A549 (cell line): ENCODE measurements at regions not wholly inside any gene's neighbourhood (a gene's known extent, or its start where the extent isn't known, plus 50 kb on each side); places are given as distances from the start of the nearest gene placed in this dataset.

Experiments
- ATAC-seq, 2 experiments: fragments of 200-7000 bp in 1 of 2; fragments of >200 bp in 1 of 2; cut with Nextera tagmentation in 1 of 2; cut with Tn5 transposase in 1 of 2; 3 replicates each; pipeline versions ENCODE4 v1.8.0 to v1.9.1; 2018 to 2020; ENCODE audit warnings: mild to moderate bottlenecking in 1 of 2, moderate library complexity in 1 of 2
- CTCF ChIA-PET: fragments of 300-600 bp; sonication (Branson Sonifier 250); formaldehyde crosslinking; extraction: SDS; loops from one replicate; lab custom pipeline; 2021; ENCODE audit warnings: antibody characterized with exemption, inconsistent platforms; lab: Yijun Ruan, JAX
- POLR2A ChIA-PET: fragments of 350-600 bp; formaldehyde crosslinking; extraction: SDS; loops from one replicate; lab custom pipeline; 2021; ENCODE audit warnings: antibody characterized with exemption, inconsistent platforms; lab: Yijun Ruan, JAX
- DNase-seq, 2 experiments: peaks; one replicate each; pipeline versions ENCODE4 v3.0.0 to v3.0.0-alpha.2; 2011 to 2016; ENCODE audit warnings: low read depth in 1 of 2, low spot score in 1 of 2
- FAIRE-seq: peaks from 2 replicates; lab custom pipeline; 2011; peaks lifted over from hg19 to GRCh38; lab: Jason Lieb, UNC
- H3K27ac ChIP-seq, 2 experiments: fragments of >200 bp; sonication (Bioruptor Twin); formaldehyde crosslinking; 3 replicates each; pipeline ENCODE4 v1.5.1; 2016 to 2017
- H3K4me1 ChIP-seq: fragments of >200 bp; sonication (Bioruptor Twin); formaldehyde crosslinking; 3 replicates; pipeline ENCODE4 v1.6.1; 2016
- H3K4me2 ChIP-seq: fragments of >200 bp; sonication (Bioruptor Twin); formaldehyde crosslinking; 3 replicates; pipeline ENCODE4 v1.6.1; 2016
- H3K4me3 ChIP-seq: fragments of >200 bp; sonication (Bioruptor Twin); formaldehyde crosslinking; 3 replicates; pipeline ENCODE4 v1.5.1; 2016
- H3K9me3 ChIP-seq: fragments of >200 bp; sonication (Bioruptor Twin); formaldehyde crosslinking; 3 replicates; pipeline ENCODE4 v1.6.1; 2016
- CBX2 ChIP-seq: fragments of 200-600 bp; sonication (generic); IDR thresholded peaks from 2 replicates; pipeline ENCODE4 v1.6.1; 2016; ENCODE audit warnings: low read depth, mild to moderate bottlenecking, borderline replicate concordance
- CBX8 ChIP-seq: fragments of 200-600 bp; sonication (generic); IDR thresholded peaks from 2 replicates; pipeline ENCODE4 v1.6.1; 2016
- CHD2 ChIP-seq: fragments of 150-350 bp; IDR thresholded peaks from 2 replicates; pipeline ENCODE4 v1.6.1; 2014; ENCODE audit warnings: low read length; ENCODE audit not compliant: partially characterized antibody
- CHD4 ChIP-seq: fragments of 200-600 bp; sonication (generic); IDR thresholded peaks from 2 replicates; pipeline ENCODE4 v1.6.1; 2016; ENCODE audit warnings: antibody characterized with exemption, mild to moderate bottlenecking, borderline replicate concordance
- ESRRA ChIP-seq: fragments of 150-350 bp; IDR thresholded peaks from 2 replicates; pipeline ENCODE4 v1.6.1; 2014; ENCODE audit warnings: mild to moderate bottlenecking, low read length, borderline replicate concordance
- FOSB ChIP-seq: fragments of 250-450 bp; sonication (Bioruptor Pico); IDR thresholded peaks from 2 replicates; pipeline ENCODE4 v1.5.0; 2020; ENCODE audit warnings: mild to moderate bottlenecking, moderate library complexity
- HES2 ChIP-seq: fragments of >200 bp; sonication (Bioruptor Twin); formaldehyde crosslinking; IDR thresholded peaks from 2 replicates; pipeline ENCODE4 v1.6.1; 2016
- HEYL ChIP-seq: fragments of 250-450 bp; sonication (Bioruptor Pico); IDR thresholded peaks from 2 replicates; pipeline ENCODE4 v1.8.0; 2021; ENCODE audit warnings: mild to moderate bottlenecking, moderate library complexity
- HOXA7 ChIP-seq: fragments of 250-450 bp; sonication (Bioruptor Pico); IDR thresholded peaks from 2 replicates; pipeline ENCODE4 v1.5.0; 2020; ENCODE audit warnings: mild to moderate bottlenecking, moderate library complexity
- HOXB13 ChIP-seq: fragments of 250-450 bp; sonication (Bioruptor Pico); IDR thresholded peaks from 2 replicates; pipeline ENCODE4 v1.5.0; 2020; ENCODE audit warnings: low read depth, mild to moderate bottlenecking, moderate library complexity
- HOXB5 ChIP-seq: fragments of 250-450 bp; sonication (Bioruptor Pico); IDR thresholded peaks from 2 replicates; pipeline ENCODE4 v1.5.0; 2020; ENCODE audit warnings: mild to moderate bottlenecking, moderate library complexity
- JUNB ChIP-seq: fragments of >200 bp; sonication (Bioruptor Twin); formaldehyde crosslinking; IDR thresholded peaks from 2 replicates; pipeline ENCODE4 v1.6.1; 2016
- KDM5A ChIP-seq: fragments of 200-600 bp; sonication (generic); IDR thresholded peaks from 2 replicates; pipeline ENCODE4 v1.6.1; 2016; ENCODE audit warnings: antibody characterized with exemption, mild to moderate bottlenecking
- MYC ChIP-seq: IDR thresholded peaks from 2 replicates; pipeline ENCODE4 v1.6.1; 2012; ENCODE audit warnings: mild to moderate bottlenecking, inconsistent platforms, low read length, improper control_type of control experiment, borderline replicate concordance
- PBX3 ChIP-seq: IDR thresholded peaks from 2 replicates; pipeline ENCODE4 v1.6.1; 2012
- POLR2A ChIP-seq: IDR thresholded peaks from 2 replicates; pipeline ENCODE4 v1.6.1; 2012; ENCODE audit warnings: mild to moderate bottlenecking, low read length
- RCOR1 ChIP-seq: fragments of 150-350 bp; IDR thresholded peaks from 2 replicates; pipeline ENCODE4 v1.6.1; 2014; ENCODE audit warnings: antibody characterized with exemption, low read length, low read depth
- RFX5 ChIP-seq: fragments of 450-650 bp; IDR thresholded peaks from 2 replicates; pipeline ENCODE4 v1.7.1; 2014; ENCODE audit warnings: antibody characterized with exemption, mild to moderate bottlenecking, moderate library complexity
- RNF2 ChIP-seq: fragments of 200-600 bp; sonication (generic); IDR thresholded peaks from 2 replicates; pipeline ENCODE4 v1.6.1; 2016; ENCODE audit warnings: low read depth, mild to moderate bottlenecking, antibody characterized with exemption, moderate library complexity, borderline replicate concordance
- ZFP36 ChIP-seq: fragments of 450-650 bp; IDR thresholded peaks from 2 replicates; pipeline ENCODE4 v1.6.1; 2014; ENCODE audit warnings: borderline replicate concordance; ENCODE audit not compliant: partially characterized antibody
- WGBS: methylation state at CpG from one replicate; pipeline ENCODE4 v1.1.6; 2017; ENCODE audit errors: missing lambda C conversion rate; 5-methylcytosine and 5-hydroxymethylcytosine counted together
- TF ChIP-seq, protein P1 (sequence below): fragments of 200-600 bp; sonication (generic); IDR thresholded peaks from 2 replicates; pipeline ENCODE4 v1.6.1; 2016; ENCODE audit warnings: antibody characterized with exemption, mild to moderate bottlenecking, moderate library complexity
- TF ChIP-seq, protein P2 (sequence below): fragments of >200 bp; sonication (Bioruptor Twin); formaldehyde crosslinking; IDR thresholded peaks from 3 replicates; pipeline ENCODE4 v1.6.1; 2016
- TF ChIP-seq, protein P3 (sequence below): fragments of 150-350 bp; IDR thresholded peaks from 2 replicates; pipeline ENCODE4 v1.6.1; 2014; ENCODE audit warnings: low read depth, mild to moderate bottlenecking, low read length

DNA sequence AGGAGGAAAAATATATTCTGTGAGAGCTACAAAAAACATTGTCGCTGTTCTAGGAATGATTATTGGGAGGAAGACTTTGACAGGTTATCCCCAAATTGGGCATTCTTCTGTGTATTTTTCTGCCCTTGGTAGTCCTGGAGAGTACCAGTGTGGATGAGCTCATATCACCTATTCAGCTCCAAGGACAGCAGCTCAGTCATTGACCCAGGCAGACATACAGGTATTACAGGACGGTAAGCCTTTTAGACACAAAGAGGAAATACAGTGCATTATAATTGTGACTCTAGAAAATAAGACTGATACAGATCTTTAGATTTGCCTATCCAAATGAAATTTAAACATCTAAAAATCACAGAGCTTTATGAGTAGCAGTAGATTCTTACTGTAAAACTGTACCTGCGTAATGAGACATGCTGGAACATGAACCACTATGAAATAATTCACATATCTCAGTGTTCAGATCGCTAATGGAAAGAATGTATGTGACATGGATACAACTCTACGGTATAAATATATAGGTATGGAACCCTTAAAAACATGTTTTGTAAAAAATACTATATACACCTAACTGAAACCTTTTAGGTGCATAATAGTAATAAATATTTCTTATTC, 56.0 kb downstream of the PLK2 start:
- Histone ChIP-seq H3K4me1 (peaks cover 27% of the 10 kb centered on the region), H3K9me3 (no peaks in the 10 kb centered on the region)
- no peak for DNase-seq
- 90% methylated on average over 5 of the region's 5 CpGs for WGBS
- CTCF ChIA-PET: interaction anchor here (1.1 to 2.0 kb wide), 3 partner anchors 12 to 57 kb away, joined by 3 to 6 read pairs (median 3); no protein-coding TSS in a partner anchor
- TF ChIP-seq POLR2A (no peak), FOSB (no peak), HES2 (no peak), ZFP36 (no peak), CHD4 (no peak)
- TF ChIP-seq, protein P1, sequence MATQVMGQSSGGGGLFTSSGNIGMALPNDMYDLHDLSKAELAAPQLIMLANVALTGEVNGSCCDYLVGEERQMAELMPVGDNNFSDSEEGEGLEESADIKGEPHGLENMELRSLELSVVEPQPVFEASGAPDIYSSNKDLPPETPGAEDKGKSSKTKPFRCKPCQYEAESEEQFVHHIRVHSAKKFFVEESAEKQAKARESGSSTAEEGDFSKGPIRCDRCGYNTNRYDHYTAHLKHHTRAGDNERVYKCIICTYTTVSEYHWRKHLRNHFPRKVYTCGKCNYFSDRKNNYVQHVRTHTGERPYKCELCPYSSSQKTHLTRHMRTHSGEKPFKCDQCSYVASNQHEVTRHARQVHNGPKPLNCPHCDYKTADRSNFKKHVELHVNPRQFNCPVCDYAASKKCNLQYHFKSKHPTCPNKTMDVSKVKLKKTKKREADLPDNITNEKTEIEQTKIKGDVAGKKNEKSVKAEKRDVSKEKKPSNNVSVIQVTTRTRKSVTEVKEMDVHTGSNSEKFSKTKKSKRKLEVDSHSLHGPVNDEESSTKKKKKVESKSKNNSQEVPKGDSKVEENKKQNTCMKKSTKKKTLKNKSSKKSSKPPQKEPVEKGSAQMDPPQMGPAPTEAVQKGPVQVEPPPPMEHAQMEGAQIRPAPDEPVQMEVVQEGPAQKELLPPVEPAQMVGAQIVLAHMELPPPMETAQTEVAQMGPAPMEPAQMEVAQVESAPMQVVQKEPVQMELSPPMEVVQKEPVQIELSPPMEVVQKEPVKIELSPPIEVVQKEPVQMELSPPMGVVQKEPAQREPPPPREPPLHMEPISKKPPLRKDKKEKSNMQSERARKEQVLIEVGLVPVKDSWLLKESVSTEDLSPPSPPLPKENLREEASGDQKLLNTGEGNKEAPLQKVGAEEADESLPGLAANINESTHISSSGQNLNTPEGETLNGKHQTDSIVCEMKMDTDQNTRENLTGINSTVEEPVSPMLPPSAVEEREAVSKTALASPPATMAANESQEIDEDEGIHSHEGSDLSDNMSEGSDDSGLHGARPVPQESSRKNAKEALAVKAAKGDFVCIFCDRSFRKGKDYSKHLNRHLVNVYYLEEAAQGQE: no peak
- TF ChIP-seq, all 56 proteins: peak for 0
- H3K4me3 ChIP-seq: no peak overlapping the region
- ATAC-seq (no peak), FAIRE-seq (no peak)
- POLR2A ChIA-PET: no interaction called here
- no peak overlapping the region for H3K27ac ChIP-seq
- no peak overlapping the region for H3K4me2 ChIP-seq

DNA sequence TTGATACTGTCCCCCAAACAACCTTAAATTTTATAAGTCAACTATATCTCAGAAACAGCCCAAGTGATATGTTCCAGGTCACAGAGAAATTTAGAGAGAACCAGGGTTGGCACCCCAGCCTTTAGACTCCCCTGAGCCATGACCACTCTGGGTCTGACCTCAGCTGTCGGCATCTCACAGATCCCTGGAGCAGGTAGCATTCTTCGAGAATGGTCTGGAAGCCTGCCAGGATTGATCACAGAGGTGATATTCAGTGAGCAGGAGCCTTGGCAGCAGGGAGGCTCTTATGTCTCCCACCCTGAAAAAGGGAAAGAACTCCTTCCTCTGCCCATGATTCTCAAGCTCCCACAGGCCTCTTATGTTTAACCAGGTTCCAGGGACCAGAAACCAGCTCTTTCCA, 58.2 kb downstream of the PLK2 start:
- ATAC-seq (no peak), FAIRE-seq (no peak), DNase-seq (no peak)
- ChIA-PET CTCF (no interaction called here), POLR2A (no interaction called here)
- Histone ChIP-seq H3K4me2 (no peak overlapping the region), H3K27ac (peak overlapping the region in 1 of 2 experiments; percentile 29; a peak in 2 of 6 replicates), H3K4me3 (no peak overlapping the region), H3K9me3 (no peaks in the 10 kb centered on the region), H3K4me1 (peaks cover 5% of the 10 kb centered on the region)
- 93% methylated on average over 2 of the region's 2 CpGs for WGBS
- no peak for TF ChIP-seq HEYL
- TF ChIP-seq, protein P2, sequence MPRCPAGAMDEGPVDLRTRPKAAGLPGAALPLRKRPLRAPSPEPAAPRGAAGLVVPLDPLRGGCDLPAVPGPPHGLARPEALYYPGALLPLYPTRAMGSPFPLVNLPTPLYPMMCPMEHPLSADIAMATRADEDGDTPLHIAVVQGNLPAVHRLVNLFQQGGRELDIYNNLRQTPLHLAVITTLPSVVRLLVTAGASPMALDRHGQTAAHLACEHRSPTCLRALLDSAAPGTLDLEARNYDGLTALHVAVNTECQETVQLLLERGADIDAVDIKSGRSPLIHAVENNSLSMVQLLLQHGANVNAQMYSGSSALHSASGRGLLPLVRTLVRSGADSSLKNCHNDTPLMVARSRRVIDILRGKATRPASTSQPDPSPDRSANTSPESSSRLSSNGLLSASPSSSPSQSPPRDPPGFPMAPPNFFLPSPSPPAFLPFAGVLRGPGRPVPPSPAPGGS: no peak
- TF ChIP-seq ZFP36: no peak
- TF ChIP-seq CHD2: no peak
- no peak for TF ChIP-seq CBX2
- TF ChIP-seq PBX3: no peak
- no peak for TF ChIP-seq KDM5A
- TF ChIP-seq JUNB: no peak
- no peak for TF ChIP-seq RNF2
- TF ChIP-seq MYC: no peak
- no peak for TF ChIP-seq ESRRA
- TF ChIP-seq CBX8: no peak
- no peak for TF ChIP-seq RFX5
- TF ChIP-seq, protein P3, sequence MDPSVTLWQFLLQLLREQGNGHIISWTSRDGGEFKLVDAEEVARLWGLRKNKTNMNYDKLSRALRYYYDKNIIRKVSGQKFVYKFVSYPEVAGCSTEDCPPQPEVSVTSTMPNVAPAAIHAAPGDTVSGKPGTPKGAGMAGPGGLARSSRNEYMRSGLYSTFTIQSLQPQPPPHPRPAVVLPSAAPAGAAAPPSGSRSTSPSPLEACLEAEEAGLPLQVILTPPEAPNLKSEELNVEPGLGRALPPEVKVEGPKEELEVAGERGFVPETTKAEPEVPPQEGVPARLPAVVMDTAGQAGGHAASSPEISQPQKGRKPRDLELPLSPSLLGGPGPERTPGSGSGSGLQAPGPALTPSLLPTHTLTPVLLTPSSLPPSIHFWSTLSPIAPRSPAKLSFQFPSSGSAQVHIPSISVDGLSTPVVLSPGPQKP: no peak
- no peak for TF ChIP-seq HOXB5
- no peak for TF ChIP-seq CHD4
- no peak for TF ChIP-seq HOXB13 (CRISPR knock-in tag)
- TF ChIP-seq RCOR1: no peak
- TF ChIP-seq HOXA7 (CRISPR knock-in tag): no peak
